ENCODE measurements at regions not wholly inside any gene's neighbourhood (a gene's known extent, or its start where the extent isn't known, plus 50 kb on each side); places are given as distances from the start of the nearest gene placed in this dataset.

GRCh38 chr6:91780270-91780669 is 1193.4 kb upstream of the MAP3K7 start:
- no peak for DNase-seq (ENCODE audit: extremely low read depth, low read depth)

- DNase-seq (ENCODE audit: extremely low read depth, low read depth): no peak
Measured at GRCh38 chr6:91761621-91762020, 1174.7 kb upstream of the MAP3K7 start.

GRCh38 chr6:91754691-91755090 is 1167.8 kb upstream of the MAP3K7 start:
- DNase-seq (ENCODE audit: extremely low read depth, low read depth): no peak

GRCh38 chr6:91751526-91751925 is 1164.7 kb upstream of the MAP3K7 start:
- no peak for DNase-seq (ENCODE audit: extremely low read depth, low read depth)

GRCh38 chr6:91744566-91744965 is 1157.7 kb upstream of the MAP3K7 start:
- DNase-seq (ENCODE audit: extremely low read depth, low read depth): no peak

- no peak for DNase-seq (ENCODE audit: extremely low read depth, low read depth)
Measured at GRCh38 chr6:91743756-91744155, 1156.9 kb upstream of the MAP3K7 start.

GRCh38 chr6:91731939-91732338 is 1145.1 kb upstream of the MAP3K7 start:
- no peak for DNase-seq (ENCODE audit: extremely low read depth, low read depth)

GRCh38 chr6:91730710-91731109 is 1143.8 kb upstream of the MAP3K7 start:
- no peak for DNase-seq (ENCODE audit: extremely low read depth, low read depth)

GRCh38 chr6:91720324-91720723 is 1133.5 kb upstream of the MAP3K7 start:
- no peak for DNase-seq (ENCODE audit: extremely low read depth, low read depth)

GRCh38 chr6:91719414-91719813 is 1132.5 kb upstream of the MAP3K7 start:
- no peak for DNase-seq (ENCODE audit: extremely low read depth, low read depth)

DNA sequence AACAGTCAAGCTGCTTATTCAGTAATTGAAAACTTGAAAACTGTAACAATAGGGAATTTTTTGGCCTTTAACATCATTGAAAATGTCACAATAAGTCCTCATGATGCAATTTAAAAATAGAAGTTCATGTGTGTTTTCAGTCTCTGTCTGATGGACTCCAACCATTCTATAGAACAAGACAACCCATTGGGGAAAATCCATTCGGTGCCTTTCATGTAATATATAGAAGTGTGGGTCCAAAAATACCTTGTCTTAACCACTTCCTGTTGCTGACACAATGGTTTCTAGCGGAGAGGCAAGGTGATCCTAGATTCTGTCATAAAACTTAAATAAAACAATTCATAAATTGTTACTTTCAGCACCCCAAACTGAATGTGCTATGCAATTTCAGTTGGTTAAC is 1131.3 kb upstream of the MAP3K7 start:
- no peak for DNase-seq (ENCODE audit: extremely low read depth, low read depth)

DNA sequence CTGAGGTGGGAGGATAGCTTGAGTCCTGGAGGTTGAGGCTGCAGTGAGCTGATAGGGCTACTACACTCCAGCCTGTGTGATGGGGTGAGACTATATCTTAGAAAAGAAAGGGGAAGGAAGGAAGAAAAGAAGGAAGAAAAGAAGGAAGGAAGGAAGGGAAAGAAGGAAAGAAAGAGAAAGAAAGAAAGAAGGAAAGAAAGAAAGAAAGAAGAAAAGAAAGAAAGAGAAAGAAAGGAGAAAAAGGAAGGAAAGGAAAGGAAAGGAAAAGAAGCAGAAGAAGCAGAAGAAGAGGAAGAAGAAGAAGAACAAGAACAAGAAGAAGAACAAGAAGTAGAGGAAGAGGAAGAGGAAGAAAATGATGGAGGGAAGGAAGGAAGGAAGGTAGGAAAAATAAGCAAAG is 1130.2 kb upstream of the MAP3K7 start:
- DNase-seq (ENCODE audit: extremely low read depth, low read depth): no peak

GRCh38 chr6:91716361-91716760 is 1129.5 kb upstream of the MAP3K7 start:
- no peak for DNase-seq (ENCODE audit: extremely low read depth, low read depth)

DNA sequence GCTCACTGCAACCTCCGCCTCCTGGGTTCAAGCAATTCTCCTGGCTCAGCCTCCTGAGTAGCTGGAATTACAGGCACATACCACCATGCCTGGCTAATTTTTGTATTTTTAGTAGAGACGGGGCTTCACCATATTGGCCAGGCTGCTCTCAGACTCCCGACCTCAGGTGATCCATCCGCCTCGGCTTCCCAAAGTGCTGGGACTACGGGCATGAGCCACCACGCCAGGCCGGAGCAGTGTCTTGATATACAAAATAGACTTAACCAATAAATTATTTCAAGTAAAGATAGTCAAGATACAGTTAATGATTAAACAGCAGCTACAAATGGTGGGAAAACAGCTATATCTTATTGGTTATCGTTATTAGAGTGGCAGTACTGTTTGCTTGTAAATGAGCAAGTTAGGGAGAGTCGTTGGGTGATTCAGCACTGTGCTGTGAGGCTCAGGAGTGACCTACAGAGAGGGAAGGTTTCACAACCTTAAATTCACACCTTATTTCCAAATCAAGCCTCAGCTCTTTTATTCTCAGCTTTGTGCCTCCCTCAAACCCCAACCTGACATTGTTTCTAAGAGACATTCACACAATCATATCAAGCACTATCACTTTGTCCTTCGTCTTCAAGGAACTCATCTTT is 1128.4 kb upstream of the MAP3K7 start:
- no peak for DNase-seq (ENCODE audit: extremely low read depth, low read depth)

DNA sequence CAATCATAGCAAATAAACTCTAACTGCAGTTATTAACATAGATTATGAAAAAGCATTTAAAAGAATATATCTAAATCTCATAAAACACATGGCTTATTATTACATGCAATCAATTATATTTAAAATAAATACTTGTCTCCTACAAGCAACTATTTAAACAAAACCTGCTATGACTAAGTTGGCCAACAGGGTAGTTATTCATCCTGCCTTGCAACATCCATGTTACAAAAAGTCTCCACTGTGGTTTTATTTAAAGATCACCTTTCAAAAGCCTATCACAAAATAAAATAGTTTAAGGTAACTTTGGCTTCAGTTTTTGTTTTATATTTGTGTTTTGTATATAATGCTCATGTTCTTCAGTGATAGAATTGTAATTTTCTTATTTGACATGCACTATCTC is 1127.0 kb upstream of the MAP3K7 start:
- DNase-seq (ENCODE audit: extremely low read depth, low read depth): no peak

DNA sequence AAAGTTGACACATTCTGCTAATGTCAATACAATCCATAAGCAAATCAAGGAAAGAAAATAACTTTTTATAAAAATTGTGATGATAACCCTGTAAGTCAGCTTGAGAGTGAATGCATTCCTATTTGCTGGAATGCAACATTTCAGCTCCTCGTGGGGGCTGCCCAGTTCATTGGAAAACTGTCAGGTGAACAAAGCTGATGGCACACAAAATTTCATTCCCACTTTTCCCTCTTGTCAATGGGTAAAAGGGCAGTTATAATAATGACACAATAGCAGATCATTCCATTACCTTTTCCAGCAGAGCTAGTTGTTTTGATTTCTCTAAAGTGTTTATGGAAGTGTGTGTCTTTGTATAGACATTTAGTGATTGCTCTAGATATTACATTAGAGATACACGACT is 1124.6 kb upstream of the MAP3K7 start:
- no peak for DNase-seq (ENCODE audit: extremely low read depth, low read depth)

GRCh38 chr6:91710342-91710741 is 1123.5 kb upstream of the MAP3K7 start:
- DNase-seq (ENCODE audit: extremely low read depth, low read depth): no peak

DNA sequence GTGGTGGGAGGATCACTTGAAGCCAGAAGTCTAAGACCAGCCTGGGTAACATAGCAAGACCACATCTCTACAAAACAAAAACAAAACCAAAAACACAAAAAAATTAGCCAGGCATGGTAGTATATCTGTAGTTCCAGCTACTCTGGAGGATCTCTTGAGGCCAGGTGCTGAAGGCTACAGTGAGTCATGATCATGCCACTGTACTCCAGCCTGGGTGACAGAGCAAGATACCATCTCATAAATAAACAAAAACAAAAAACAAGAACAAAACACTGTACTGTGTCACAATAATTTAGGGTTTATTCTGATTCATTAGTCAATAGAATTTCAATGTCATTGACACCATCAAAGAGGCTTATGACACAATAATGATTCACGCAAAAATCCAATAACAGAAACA is 1121.7 kb upstream of the MAP3K7 start:
- DNase-seq (ENCODE audit: extremely low read depth, low read depth): no peak

- no peak for DNase-seq (ENCODE audit: extremely low read depth, low read depth)
Measured at GRCh38 chr6:91705646-91706045, 1118.8 kb upstream of the MAP3K7 start.

GRCh38 chr6:91704531-91704930 is 1117.7 kb upstream of the MAP3K7 start:
- no peak for DNase-seq (ENCODE audit: extremely low read depth, low read depth)

GRCh38 chr6:91697010-91697695 is 1110.3 kb upstream of the MAP3K7 start:
- no peak for DNase-seq (ENCODE audit: extremely low read depth, low read depth)

DNA sequence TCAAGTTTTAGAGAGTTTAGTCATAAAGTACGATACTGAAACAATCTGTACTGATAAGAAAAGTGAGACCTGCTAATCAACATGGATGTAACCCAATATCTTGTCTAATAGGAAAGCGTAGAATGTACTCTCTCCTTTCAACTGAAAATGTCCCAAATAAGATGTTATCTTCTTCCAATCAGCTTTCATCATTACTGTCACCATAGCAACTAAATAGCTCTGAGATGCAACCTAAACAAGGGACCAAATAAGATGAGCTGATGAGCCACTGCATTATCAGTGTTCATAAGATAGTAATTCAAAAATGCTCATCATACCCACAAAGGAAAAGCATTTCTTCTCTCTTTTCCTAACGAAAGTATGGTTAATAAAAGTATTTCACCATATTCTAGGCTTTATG is 1108.3 kb upstream of the MAP3K7 start:
- no peak for DNase-seq (ENCODE audit: extremely low read depth, low read depth)
